ENCODE measurements at regions not wholly inside any gene's neighbourhood (a gene's known extent, or its start where the extent isn't known, plus 50 kb on each side); places are given as distances from the start of the nearest gene placed in this dataset.

DNA sequence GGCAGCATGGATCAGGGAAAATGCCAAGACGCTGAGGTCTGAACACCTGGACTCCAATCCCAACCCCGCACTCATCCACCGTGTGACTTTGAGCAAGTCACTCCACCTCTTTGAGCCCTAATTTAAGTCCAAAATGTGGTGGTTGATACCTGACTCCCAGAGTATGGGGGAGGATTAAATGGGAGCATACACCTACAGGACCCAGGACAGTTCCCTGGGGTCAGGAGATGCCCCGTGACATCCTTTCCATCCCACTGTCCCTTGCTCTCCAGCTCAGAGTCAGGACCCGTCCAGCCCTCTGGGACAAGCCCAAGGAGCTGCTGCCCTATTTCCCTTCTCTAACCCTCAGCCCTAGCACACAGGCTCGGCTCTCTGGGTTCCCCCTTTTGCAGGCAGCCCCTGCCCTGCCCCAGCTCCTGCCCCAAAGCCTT, 276.4 kb downstream of the XXYLT1 start:
- Histone ChIP-seq H3K36me3 (ENCODE audit: control insufficient read depth, insufficient read depth, low read length) (no peaks in the 10 kb centered on the region), H3K4me3 (ENCODE audit: low read depth, low read length) (no peak overlapping the region), H3K27me3 (ENCODE audit: control insufficient read depth, insufficient read depth, low read length) (peaks cover 2% of the 10 kb centered on the region)
- no peak for DNase-seq (ENCODE audit: low read depth)
- TF ChIP-seq, protein P1, sequence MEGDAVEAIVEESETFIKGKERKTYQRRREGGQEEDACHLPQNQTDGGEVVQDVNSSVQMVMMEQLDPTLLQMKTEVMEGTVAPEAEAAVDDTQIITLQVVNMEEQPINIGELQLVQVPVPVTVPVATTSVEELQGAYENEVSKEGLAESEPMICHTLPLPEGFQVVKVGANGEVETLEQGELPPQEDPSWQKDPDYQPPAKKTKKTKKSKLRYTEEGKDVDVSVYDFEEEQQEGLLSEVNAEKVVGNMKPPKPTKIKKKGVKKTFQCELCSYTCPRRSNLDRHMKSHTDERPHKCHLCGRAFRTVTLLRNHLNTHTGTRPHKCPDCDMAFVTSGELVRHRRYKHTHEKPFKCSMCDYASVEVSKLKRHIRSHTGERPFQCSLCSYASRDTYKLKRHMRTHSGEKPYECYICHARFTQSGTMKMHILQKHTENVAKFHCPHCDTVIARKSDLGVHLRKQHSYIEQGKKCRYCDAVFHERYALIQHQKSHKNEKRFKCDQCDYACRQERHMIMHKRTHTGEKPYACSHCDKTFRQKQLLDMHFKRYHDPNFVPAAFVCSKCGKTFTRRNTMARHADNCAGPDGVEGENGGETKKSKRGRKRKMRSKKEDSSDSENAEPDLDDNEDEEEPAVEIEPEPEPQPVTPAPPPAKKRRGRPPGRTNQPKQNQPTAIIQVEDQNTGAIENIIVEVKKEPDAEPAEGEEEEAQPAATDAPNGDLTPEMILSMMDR (IDR thresholded peaks at IDR 0.05; ENCODE audit: insufficient read depth, low read length, poor library complexity, severe bottlenecking) = no peak

DNA sequence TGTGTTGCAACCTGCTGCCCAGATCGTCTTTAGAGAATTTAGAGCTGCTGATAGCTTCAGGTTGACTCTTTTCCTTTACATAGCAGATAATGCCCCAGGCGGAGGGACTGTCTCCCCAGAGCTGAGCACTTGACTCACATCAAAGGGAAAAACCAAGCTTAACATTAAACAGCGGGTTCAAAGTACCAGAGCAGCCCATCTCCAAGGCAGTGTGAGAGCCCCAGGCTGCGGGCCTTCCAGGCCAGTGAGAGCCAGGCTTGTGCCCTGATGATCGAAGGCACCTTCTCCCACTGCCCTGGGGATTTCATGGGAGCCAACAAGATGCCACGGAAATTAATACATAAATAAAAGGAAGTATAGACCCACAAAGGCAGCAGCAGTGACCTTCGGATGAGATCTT, 275.6 kb downstream of the XXYLT1 start:
- TF ChIP-seq, protein P1 (IDR thresholded peaks at IDR 0.05; ENCODE audit: insufficient read depth, low read length, poor library complexity, severe bottlenecking) = no peak
- no peaks in the 10 kb centered on the region for H3K36me3 ChIP-seq (ENCODE audit: control insufficient read depth, insufficient read depth, low read length)
- no peak for DNase-seq (ENCODE audit: low read depth)

DNA sequence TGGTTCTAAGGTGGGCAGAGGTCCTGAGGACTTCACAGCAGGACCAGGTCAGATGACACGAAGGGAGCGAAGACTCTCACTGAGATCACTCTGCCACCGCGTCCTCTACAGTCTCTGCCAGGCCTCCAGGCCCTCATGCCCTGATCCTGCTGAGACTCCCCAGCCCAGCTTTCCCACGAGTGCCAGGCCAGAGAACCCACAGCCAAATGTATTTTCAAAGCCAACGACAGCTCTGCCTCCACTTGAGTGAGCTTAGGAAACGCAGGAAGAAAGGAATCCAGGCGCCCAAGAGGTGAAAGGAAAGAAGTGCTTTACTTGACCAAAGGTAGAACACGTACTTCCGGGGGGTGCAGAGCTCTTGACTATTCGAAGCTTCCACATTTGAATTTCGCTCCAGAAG, 275.0 kb downstream of the XXYLT1 start:
- H3K27me3 ChIP-seq (ENCODE audit: control insufficient read depth, insufficient read depth, low read length) = peaks cover 2% of the 10 kb centered on the region
- DNase-seq (ENCODE audit: low read depth) = no peak
- H3K36me3 ChIP-seq (ENCODE audit: control insufficient read depth, insufficient read depth, low read length) = no peaks in the 10 kb centered on the region
- TF ChIP-seq, protein P1 (IDR thresholded peaks at IDR 0.05; ENCODE audit: insufficient read depth, low read length, poor library complexity, severe bottlenecking) = no peak
- no peak overlapping the region for H3K4me3 ChIP-seq (ENCODE audit: low read depth, low read length)

More for the DNA sequence above, 275.6 kb downstream of the XXYLT1 start:
- Histone ChIP-seq H3K27me3 (ENCODE audit: control insufficient read depth, insufficient read depth, low read length) (peaks cover 2% of the 10 kb centered on the region), H3K4me3 (ENCODE audit: low read depth, low read length) (no peak overlapping the region)

DNA sequence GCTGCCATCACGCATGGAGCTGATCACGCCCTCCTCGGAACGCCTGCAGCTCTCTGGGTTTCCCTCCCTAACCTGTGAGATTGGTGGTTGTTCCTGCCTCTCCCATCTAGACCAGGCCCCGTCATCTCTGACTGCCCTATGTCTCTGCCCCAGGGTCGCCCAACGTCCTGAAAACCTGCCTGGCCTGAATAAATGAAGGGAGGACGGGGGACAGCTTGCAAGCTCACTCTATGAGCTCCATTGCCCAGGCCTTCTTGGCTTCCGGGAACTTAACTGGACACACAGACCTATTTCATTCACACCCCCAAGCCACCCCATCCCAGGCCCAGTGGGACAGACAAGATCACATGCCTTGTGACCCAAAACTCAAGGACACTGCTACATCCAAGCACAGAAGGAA, 274.2 kb downstream of the XXYLT1 start:
- Histone ChIP-seq H3K4me3 (ENCODE audit: low read depth, low read length) (no peak overlapping the region), H3K36me3 (ENCODE audit: control insufficient read depth, insufficient read depth, low read length) (no peaks in the 10 kb centered on the region), H3K27me3 (ENCODE audit: control insufficient read depth, insufficient read depth, low read length) (peaks cover 6% of the 10 kb centered on the region)
- TF ChIP-seq, protein P1 (IDR thresholded peaks at IDR 0.05; ENCODE audit: insufficient read depth, low read length, poor library complexity, severe bottlenecking) = no peak
- DNase-seq (ENCODE audit: low read depth) = no peak

DNA sequence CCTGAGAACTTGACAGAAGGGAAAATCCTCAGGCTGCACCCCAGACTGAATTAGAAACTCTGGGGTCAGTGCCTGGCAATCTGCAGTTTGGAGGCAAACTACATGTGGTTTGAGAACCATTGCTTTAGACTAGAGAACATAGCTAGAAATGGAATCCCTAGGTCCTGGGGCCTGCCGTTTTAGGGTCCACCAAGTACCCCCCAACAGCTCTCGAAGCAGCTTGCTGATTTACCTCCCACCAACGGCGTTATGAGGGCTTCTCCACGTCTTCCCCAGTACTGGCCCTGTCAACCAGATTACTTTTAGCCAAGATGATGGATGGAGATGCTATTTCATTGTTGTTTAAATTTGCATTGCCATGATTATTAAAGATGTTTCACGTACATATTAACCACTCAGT, 272.5 kb downstream of the XXYLT1 start:
- DNase-seq (ENCODE audit: low read depth) = no peak
- TF ChIP-seq, protein P1 (IDR thresholded peaks at IDR 0.05; ENCODE audit: insufficient read depth, low read length, poor library complexity, severe bottlenecking) = no peak
- no peak overlapping the region for H3K4me3 ChIP-seq (ENCODE audit: low read depth, low read length)
- H3K27me3 ChIP-seq (ENCODE audit: control insufficient read depth, insufficient read depth, low read length) = peaks cover 9% of the 10 kb centered on the region
- no peaks in the 10 kb centered on the region for H3K36me3 ChIP-seq (ENCODE audit: control insufficient read depth, insufficient read depth, low read length)

DNA sequence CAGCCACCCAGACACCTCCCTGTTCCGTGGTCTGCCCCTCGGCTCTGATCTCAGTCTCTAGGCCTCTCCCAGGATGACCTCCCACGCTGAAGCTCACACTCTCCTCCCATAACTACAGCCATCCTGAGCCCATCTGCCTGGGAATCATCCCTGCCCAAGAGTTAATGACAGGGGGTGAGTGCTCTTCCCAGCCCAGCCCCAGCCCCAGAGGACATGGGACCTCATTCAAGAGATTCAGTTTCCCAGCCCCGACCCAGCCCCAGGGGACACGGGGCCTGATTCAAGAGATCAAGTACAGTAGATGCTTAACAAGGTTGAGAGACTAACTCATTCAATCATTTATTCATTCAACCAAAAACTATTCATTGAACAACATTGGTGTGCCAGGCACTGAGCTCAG, 272.0 kb downstream of the XXYLT1 start:
- TF ChIP-seq, protein P1 (IDR thresholded peaks at IDR 0.05; ENCODE audit: insufficient read depth, low read length, poor library complexity, severe bottlenecking) = no peak
- peaks cover 12% of the 10 kb centered on the region for H3K27me3 ChIP-seq (ENCODE audit: control insufficient read depth, insufficient read depth, low read length)

More for the DNA sequence above, 272.0 kb downstream of the XXYLT1 start:
- Histone ChIP-seq H3K36me3 (ENCODE audit: control insufficient read depth, insufficient read depth, low read length) (no peaks in the 10 kb centered on the region), H3K4me3 (ENCODE audit: low read depth, low read length) (no peak overlapping the region)
- DNase-seq (ENCODE audit: low read depth) = no peak
